ENCODE measurements at regions not wholly inside any gene's neighbourhood (a gene's known extent, or its start where the extent isn't known, plus 50 kb on each side); places are given as distances from the start of the nearest gene placed in this dataset.
"Not testable (repeated sequence)": the region's sequence is repeated elsewhere in the genome, so short reads cannot be mapped to it uniquely, and the experiment has no call there.

DNA sequence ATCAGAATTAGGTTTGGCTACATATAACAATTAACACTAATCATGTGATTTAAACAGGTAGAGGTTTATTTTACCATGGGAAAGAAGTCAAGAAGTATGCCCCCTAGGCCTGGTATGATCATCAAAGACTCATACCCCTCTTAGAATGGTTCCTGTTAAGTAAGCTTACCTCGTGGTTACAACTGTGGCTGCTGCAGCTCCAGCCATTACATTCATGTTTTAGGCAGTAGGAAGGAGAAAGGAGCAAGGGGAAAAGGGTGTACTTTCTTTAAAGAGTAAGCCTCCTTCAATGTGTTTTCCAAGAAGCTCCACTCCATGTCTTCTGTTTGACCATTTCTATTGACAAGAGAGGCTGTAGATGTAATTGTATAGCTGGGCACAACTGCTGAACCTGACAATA lies 94.9 kb upstream of the GATB start:
- DNase-seq: no peak
- H3K4me3 ChIP-seq: no peak overlapping the region
- H3K4me1 ChIP-seq: no peaks in the 10 kb centered on the region
- no peak overlapping the region for H3K27ac ChIP-seq
- intact Hi-C loops (cut with DNase I; ENCODE audit: low total_unique reads): no loop called here
- H3K9me3 ChIP-seq: no peaks in the 10 kb centered on the region
- H3K27me3 ChIP-seq: no peaks in the 10 kb centered on the region
- no peaks in the 10 kb centered on the region for H3K36me3 ChIP-seq
- TF ChIP-seq, protein P1, sequence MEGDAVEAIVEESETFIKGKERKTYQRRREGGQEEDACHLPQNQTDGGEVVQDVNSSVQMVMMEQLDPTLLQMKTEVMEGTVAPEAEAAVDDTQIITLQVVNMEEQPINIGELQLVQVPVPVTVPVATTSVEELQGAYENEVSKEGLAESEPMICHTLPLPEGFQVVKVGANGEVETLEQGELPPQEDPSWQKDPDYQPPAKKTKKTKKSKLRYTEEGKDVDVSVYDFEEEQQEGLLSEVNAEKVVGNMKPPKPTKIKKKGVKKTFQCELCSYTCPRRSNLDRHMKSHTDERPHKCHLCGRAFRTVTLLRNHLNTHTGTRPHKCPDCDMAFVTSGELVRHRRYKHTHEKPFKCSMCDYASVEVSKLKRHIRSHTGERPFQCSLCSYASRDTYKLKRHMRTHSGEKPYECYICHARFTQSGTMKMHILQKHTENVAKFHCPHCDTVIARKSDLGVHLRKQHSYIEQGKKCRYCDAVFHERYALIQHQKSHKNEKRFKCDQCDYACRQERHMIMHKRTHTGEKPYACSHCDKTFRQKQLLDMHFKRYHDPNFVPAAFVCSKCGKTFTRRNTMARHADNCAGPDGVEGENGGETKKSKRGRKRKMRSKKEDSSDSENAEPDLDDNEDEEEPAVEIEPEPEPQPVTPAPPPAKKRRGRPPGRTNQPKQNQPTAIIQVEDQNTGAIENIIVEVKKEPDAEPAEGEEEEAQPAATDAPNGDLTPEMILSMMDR (IDR thresholded peaks at IDR 0.05): no peak

DNA sequence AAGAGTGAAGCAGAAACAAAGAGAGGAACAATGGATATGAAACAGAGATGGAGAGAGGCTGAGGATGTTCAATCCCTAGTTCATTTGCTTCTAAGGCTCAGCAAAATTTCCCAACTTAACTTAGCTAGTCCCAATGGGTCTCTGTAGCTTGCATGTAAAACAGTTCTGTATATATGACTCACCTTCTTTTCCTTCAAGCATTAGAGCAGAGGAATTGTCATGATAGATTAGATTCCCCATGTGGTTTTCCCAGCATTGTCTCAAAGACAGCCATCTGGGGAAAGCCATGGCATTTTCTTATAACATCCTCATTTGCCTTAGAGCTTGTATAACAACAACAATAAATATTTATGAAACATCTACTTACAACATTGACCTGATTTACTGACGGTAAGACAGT lies 93.9 kb upstream of the GATB start:
- Histone ChIP-seq H3K4me3 (no peak overlapping the region), H3K4me1 (no peaks in the 10 kb centered on the region), H3K9me3 (no peaks in the 10 kb centered on the region), H3K27me3 (no peaks in the 10 kb centered on the region), H3K27ac (no peak overlapping the region), H3K36me3 (no peaks in the 10 kb centered on the region)
- intact Hi-C loops (cut with DNase I; ENCODE audit: low total_unique reads): no loop called here
- TF ChIP-seq, protein P1 (IDR thresholded peaks at IDR 0.05): no peak
- DNase-seq: no peak

DNA sequence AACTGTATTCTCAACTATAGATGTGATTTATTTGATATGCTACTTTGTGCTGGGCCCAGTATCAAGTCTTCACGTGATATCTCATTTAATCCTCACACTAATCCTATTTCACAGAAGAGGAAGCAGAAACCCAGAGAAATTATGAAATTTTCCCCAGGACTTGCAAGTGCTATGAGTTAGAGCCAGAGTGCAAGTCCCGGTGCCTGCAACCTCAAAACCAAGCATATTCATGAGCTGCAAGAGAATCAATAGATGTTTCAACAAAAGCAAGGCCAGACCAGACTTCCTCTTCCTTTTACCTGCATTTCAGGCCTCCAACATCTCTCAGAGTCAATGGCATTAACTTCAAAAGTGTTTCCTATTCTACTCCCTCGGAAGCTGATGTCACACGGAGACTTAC lies 92.2 kb upstream of the GATB start:
- intact Hi-C loops (cut with DNase I; ENCODE audit: low total_unique reads): no loop called here
- H3K27ac ChIP-seq: no peak overlapping the region
- TF ChIP-seq, protein P1 (IDR thresholded peaks at IDR 0.05): no peak
- no peaks in the 10 kb centered on the region for H3K4me1 ChIP-seq
- H3K27me3 ChIP-seq: no peaks in the 10 kb centered on the region
- H3K4me3 ChIP-seq: no peak overlapping the region
- no peak for DNase-seq
- no peaks in the 10 kb centered on the region for H3K36me3 ChIP-seq
- H3K9me3 ChIP-seq: no peaks in the 10 kb centered on the region

GRCh38 chr4:151852202-151852601 lies 91.4 kb upstream of the GATB start:
- Histone ChIP-seq H3K9me3 (no peaks in the 10 kb centered on the region), H3K4me3 (no peak overlapping the region), H3K27ac (no peak overlapping the region), H3K27me3 (no peaks in the 10 kb centered on the region), H3K4me1 (no peaks in the 10 kb centered on the region), H3K36me3 (no peaks in the 10 kb centered on the region)
- DNase-seq: no peak
- TF ChIP-seq, protein P1 (IDR thresholded peaks at IDR 0.05): no peak
- intact Hi-C loops (cut with DNase I; ENCODE audit: low total_unique reads): no loop called here

DNA sequence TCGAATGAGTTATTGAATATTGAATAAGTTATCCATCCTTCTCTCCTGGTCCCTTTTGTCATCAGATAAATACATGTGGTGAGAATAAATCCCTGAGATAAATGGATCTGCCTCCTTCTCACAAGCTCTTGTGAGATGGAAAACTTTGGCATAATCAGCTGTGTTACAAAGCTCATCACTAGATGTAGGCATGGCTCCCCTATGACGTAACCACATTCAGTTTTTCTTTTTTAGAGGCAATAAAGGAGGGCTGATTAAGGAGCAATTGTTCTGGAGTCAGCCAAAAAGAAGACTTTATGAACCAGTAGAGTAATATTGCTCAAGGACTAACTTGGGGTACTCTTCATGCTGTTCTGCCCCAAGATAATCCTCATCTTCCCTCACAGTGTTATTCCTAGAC lies 90.5 kb upstream of the GATB start:
- TF ChIP-seq, protein P1 (IDR thresholded peaks at IDR 0.05): no peak
- Histone ChIP-seq H3K27me3 (no peaks in the 10 kb centered on the region), H3K4me3 (no peak overlapping the region), H3K9me3 (no peaks in the 10 kb centered on the region), H3K27ac (peak overlapping the region; percentile 19 to 28), H3K4me1 (no peaks in the 10 kb centered on the region), H3K36me3 (no peaks in the 10 kb centered on the region)
- intact Hi-C loops (cut with DNase I; ENCODE audit: low total_unique reads): no loop called here
- DNase-seq: no peak

DNA sequence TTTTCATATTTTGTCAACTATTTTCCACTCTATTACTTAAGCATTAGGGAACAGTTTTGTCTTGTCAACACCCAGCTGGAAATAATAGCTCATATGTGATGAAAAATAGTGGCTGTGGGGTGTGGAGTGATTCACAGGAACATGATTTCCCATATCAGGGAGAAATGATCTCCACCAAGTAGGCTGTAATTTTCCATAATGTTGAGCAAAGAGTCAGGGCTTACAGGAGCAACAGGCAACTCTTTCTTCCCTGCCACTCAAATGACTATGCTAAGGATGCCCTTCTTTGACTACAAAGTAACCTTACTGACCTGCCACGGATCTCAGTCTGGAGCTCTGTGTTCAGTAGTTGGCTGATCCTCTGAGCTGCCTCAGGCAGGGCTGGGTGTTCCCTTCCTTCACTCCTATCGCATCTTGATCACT lies 90.0 kb upstream of the GATB start:
- no peak for DNase-seq
- Histone ChIP-seq H3K4me3 (no peak overlapping the region), H3K27ac (peak overlapping the region; percentile 19 to 28), H3K9me3 (no peaks in the 10 kb centered on the region), H3K36me3 (no peaks in the 10 kb centered on the region), H3K27me3 (no peaks in the 10 kb centered on the region), H3K4me1 (no peaks in the 10 kb centered on the region)
- TF ChIP-seq, protein P1 (IDR thresholded peaks at IDR 0.05): no peak
- intact Hi-C loops (cut with DNase I; ENCODE audit: low total_unique reads): no loop called here

DNA sequence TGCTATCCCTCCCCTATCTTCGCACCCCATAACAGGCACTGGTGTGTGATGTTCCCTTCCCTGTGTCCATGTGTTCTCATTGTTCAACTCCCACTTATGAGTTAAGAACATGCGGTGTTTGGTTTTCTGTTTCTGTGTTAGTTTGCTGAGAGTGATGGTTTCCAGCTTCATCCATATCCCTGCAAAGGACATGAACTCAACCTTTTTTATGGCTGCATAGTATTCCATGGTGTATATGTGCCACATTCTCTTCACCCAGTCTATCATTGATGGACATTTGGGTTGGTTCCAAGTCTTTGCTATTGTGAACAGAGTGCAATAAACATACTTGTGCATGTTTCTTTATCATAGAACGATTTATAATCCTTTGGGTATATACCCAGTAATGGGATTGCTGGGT lies 84.7 kb upstream of the GATB start:
- H3K4me3 ChIP-seq; DNase-seq; intact Hi-C loops (cut with DNase I; ENCODE audit: low total_unique reads); H3K4me1 ChIP-seq; H3K9me3 ChIP-seq; H3K27ac ChIP-seq; H3K36me3 ChIP-seq; H3K27me3 ChIP-seq: not testable (repeated sequence)
